ENCODE measurements at regions not wholly inside any gene's neighbourhood (a gene's known extent, or its start where the extent isn't known, plus 50 kb on each side); places are given as distances from the start of the nearest gene placed in this dataset.

GRCh38 chr2:134193006-134193405 is 60.9 kb upstream of the MGAT5 start:
- Histone ChIP-seq H3K9me3 (no peaks in the 10 kb centered on the region), H3K4me3 (no peak overlapping the region), H3K36me3 (no peaks in the 10 kb centered on the region), H3K4me1 (peaks cover 5 to 23% (median 13%) of the 10 kb centered on the region in 4 donors), H3K27ac (replicated peaks in 1 of 4) (no peak overlapping the region), H3K27me3 (no peaks in the 10 kb centered on the region)
- no peak for DNase-seq (ENCODE audit: extremely low spot score)
- WGBS = 75% methylated on average over 1 of the region's 1 CpG
- intact Hi-C loops (cut with DNase I) = no loop called here
- no peak for TF ChIP-seq POLR2A (IDR thresholded peaks at IDR 0.05; ENCODE audit: low read depth)
- no peak for TF ChIP-seq POLR2AphosphoS5 (IDR thresholded peaks at IDR 0.05)
- no peak for TF ChIP-seq EP300 (IDR thresholded peaks at IDR 0.05)
- no peak for TF ChIP-seq CTCF (IDR thresholded peaks at IDR 0.05)

GRCh38 chr2:134194519-134194918 is 59.4 kb upstream of the MGAT5 start:
- Histone ChIP-seq H3K36me3 (no peaks in the 10 kb centered on the region), H3K4me1 (peaks cover 14 to 28% (median 24%) of the 10 kb centered on the region in 4 donors), H3K27ac (replicated peaks in 1 of 4) (no peak overlapping the region), H3K9me3 (no peaks in the 10 kb centered on the region), H3K4me3 (no peak overlapping the region), H3K27me3 (no peaks in the 10 kb centered on the region)
- DNase-seq (ENCODE audit: extremely low spot score) = no peak
- WGBS = 97% methylated on average over 5 of the region's 5 CpGs
- intact Hi-C loops (cut with DNase I) = no loop called here
- no peak for TF ChIP-seq CTCF (IDR thresholded peaks at IDR 0.05)
- TF ChIP-seq EP300 (IDR thresholded peaks at IDR 0.05) = no peak
- TF ChIP-seq POLR2AphosphoS5 (IDR thresholded peaks at IDR 0.05) = no peak

- no peak for DNase-seq (ENCODE audit: extremely low spot score)
- Histone ChIP-seq H3K36me3 (no peaks in the 10 kb centered on the region), H3K27me3 (no peaks in the 10 kb centered on the region), H3K9me3 (no peaks in the 10 kb centered on the region), H3K4me1 (peaks cover 14 to 31% (median 23%) of the 10 kb centered on the region in 4 donors), H3K27ac (replicated peaks in 1 of 4) (no peak overlapping the region), H3K4me3 (no peak overlapping the region)
- no peak for TF ChIP-seq POLR2AphosphoS5 (IDR thresholded peaks at IDR 0.05)
- TF ChIP-seq EP300 (IDR thresholded peaks at IDR 0.05) = no peak
- no peak for TF ChIP-seq POLR2A (IDR thresholded peaks at IDR 0.05; ENCODE audit: low read depth)
- TF ChIP-seq CTCF (IDR thresholded peaks at IDR 0.05) = no peak
- intact Hi-C loops (cut with DNase I) = no loop called here
- WGBS = 96% methylated on average over 6 of the region's 6 CpGs
Measured at GRCh38 chr2:134195341-134195740, 58.5 kb upstream of the MGAT5 start.

GRCh38 chr2:134197445-134197844 is 56.4 kb upstream of the MGAT5 start:
- Histone ChIP-seq H3K4me3 (no peak overlapping the region), H3K36me3 (no peaks in the 10 kb centered on the region), H3K4me1 (peaks cover 14 to 40% (median 25%) of the 10 kb centered on the region in 4 donors), H3K27me3 (no peaks in the 10 kb centered on the region), H3K9me3 (no peaks in the 10 kb centered on the region), H3K27ac (replicated peaks in 1 of 4) (no peak overlapping the region)
- intact Hi-C loops (cut with DNase I) = no loop called here
- no peak for DNase-seq (ENCODE audit: extremely low spot score)
- TF ChIP-seq CTCF (IDR thresholded peaks at IDR 0.05) = no peak
- TF ChIP-seq EP300 (IDR thresholded peaks at IDR 0.05) = no peak
- TF ChIP-seq POLR2AphosphoS5 (IDR thresholded peaks at IDR 0.05) = no peak
- WGBS = 98% methylated on average over 3 of the region's 3 CpGs

GRCh38 chr2:134198006-134198634 is 55.8 kb upstream of the MGAT5 start:
- intact Hi-C loops (cut with DNase I) = no loop called here
- H3K36me3 ChIP-seq = no peaks in the 10 kb centered on the region
- WGBS = 86% methylated on average over 1 of the region's 1 CpG
- H3K4me1 ChIP-seq = peaks cover 14 to 44% (median 25%) of the 10 kb centered on the region in 4 donors
- H3K9me3 ChIP-seq = no peaks in the 10 kb centered on the region
- no peak overlapping the region for H3K27ac ChIP-seq (replicated peaks in 1 of 4)
- H3K27me3 ChIP-seq = no peaks in the 10 kb centered on the region
- TF ChIP-seq EP300 (IDR thresholded peaks at IDR 0.05) (no peak), CTCF (IDR thresholded peaks at IDR 0.05) (no peak)
- no peak for DNase-seq (ENCODE audit: extremely low spot score)
- H3K4me3 ChIP-seq = no peak overlapping the region

Measured in esophagus muscularis mucosa (tissue), 4 donors.